ENCODE measurements at regions not wholly inside any gene's neighbourhood (a gene's known extent, or its start where the extent isn't known, plus 50 kb on each side); places are given as distances from the start of the nearest gene placed in this dataset.

- Histone ChIP-seq H3K9me3 (ENCODE audit: control insufficient read depth in 2 of 2, insufficient read depth in 1 of 2, low read depth in 1 of 2, low read length in 1 of 2) (no peaks in the 10 kb centered on the region), H3K27ac (ENCODE audit: low read depth in 2 of 2, low read length in 1 of 2) (no peak overlapping the region), H3K36me3 (ENCODE audit: control insufficient read depth in 2 of 2, insufficient read depth in 2 of 2, low read length in 1 of 2) (no peaks in the 10 kb centered on the region), H3K4me3 (ENCODE audit: low read depth in 1 of 2, low read length in 2 of 2) (no peak overlapping the region), H3K4me1 (ENCODE audit: control insufficient read depth in 2 of 2, insufficient read depth in 2 of 2, low read length in 1 of 2) (no peaks in the 10 kb centered on the region), H3K27me3 (ENCODE audit: control insufficient read depth in 1 of 2, insufficient read depth in 2 of 2, low read length in 2 of 2) (no peaks in the 10 kb centered on the region)
- 39 to 41% methylated on average over 1 of the region's 1 CpG for WGBS, 2 donors
Measured at GRCh38 chr2:83067947-83068346, 1391.1 kb downstream of the SUCLG1 start.

GRCh38 chr2:83063933-83064332 is 1395.1 kb downstream of the SUCLG1 start:
- H3K27ac ChIP-seq (ENCODE audit: low read depth in 2 of 2, low read length in 1 of 2), result no peak overlapping the region
- WGBS, 2 donors, result 54 to 85% methylated on average over 1 of the region's 1 CpG

GRCh38 chr2:83063511-83063910 is 1395.6 kb downstream of the SUCLG1 start:
- no peak overlapping the region for H3K4me3 ChIP-seq (ENCODE audit: low read depth in 1 of 2, low read length in 2 of 2)
- no peaks in the 10 kb centered on the region for H3K36me3 ChIP-seq (ENCODE audit: control insufficient read depth in 2 of 2, insufficient read depth in 2 of 2, low read length in 1 of 2)
- H3K9me3 ChIP-seq (ENCODE audit: control insufficient read depth in 2 of 2, insufficient read depth in 1 of 2, low read depth in 1 of 2, low read length in 1 of 2), result peaks cover 0 to 2% of the 10 kb centered on the region in 2 donors
- no peaks in the 10 kb centered on the region for H3K27me3 ChIP-seq (ENCODE audit: control insufficient read depth in 1 of 2, insufficient read depth in 2 of 2, low read length in 2 of 2)
- 81 to 86% methylated on average over 5 of the region's 5 CpGs for WGBS, 2 donors
- no peak overlapping the region for H3K27ac ChIP-seq (ENCODE audit: low read depth in 2 of 2, low read length in 1 of 2)
- H3K4me1 ChIP-seq (ENCODE audit: control insufficient read depth in 2 of 2, insufficient read depth in 2 of 2, low read length in 1 of 2), result no peaks in the 10 kb centered on the region

More at GRCh38 chr2:83063933-83064332, 1395.1 kb downstream of the SUCLG1 start:
- H3K27me3 ChIP-seq (ENCODE audit: control insufficient read depth in 1 of 2, insufficient read depth in 2 of 2, low read length in 2 of 2), result no peaks in the 10 kb centered on the region
- no peaks in the 10 kb centered on the region for H3K36me3 ChIP-seq (ENCODE audit: control insufficient read depth in 2 of 2, insufficient read depth in 2 of 2, low read length in 1 of 2)
- peaks cover 0 to under 1% of the 10 kb centered on the region in 2 donors for H3K9me3 ChIP-seq (ENCODE audit: control insufficient read depth in 2 of 2, insufficient read depth in 1 of 2, low read depth in 1 of 2, low read length in 1 of 2)
- no peak overlapping the region for H3K4me3 ChIP-seq (ENCODE audit: low read depth in 1 of 2, low read length in 2 of 2)
- no peaks in the 10 kb centered on the region for H3K4me1 ChIP-seq (ENCODE audit: control insufficient read depth in 2 of 2, insufficient read depth in 2 of 2, low read length in 1 of 2)

DNA sequence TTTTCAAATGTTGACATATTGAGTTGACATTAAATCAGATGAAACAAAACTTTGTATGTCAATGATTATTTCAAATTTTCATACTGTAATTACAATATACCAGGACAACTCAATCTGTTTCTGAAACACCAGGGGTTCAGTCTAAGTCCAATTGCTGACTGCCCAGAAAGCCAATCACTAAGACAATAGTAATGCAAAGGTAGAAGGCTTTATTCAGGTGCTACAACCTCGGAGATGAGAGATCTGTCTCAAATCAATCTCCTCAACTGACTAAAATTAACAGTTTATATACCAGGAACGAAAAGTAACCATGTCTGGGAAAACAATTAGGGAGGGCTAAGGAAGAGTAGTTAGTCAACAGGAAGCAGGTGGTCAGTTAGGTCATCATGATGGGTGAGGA is 1400.4 kb downstream of the SUCLG1 start:
- Histone ChIP-seq H3K36me3 (ENCODE audit: control insufficient read depth in 2 of 2, insufficient read depth in 2 of 2, low read length in 1 of 2) (no peaks in the 10 kb centered on the region), H3K4me1 (ENCODE audit: control insufficient read depth in 2 of 2, insufficient read depth in 2 of 2, low read length in 1 of 2) (no peaks in the 10 kb centered on the region), H3K9me3 (ENCODE audit: control insufficient read depth in 2 of 2, insufficient read depth in 1 of 2, low read depth in 1 of 2, low read length in 1 of 2) (peaks cover 0 to 2% of the 10 kb centered on the region in 2 donors), H3K27me3 (ENCODE audit: control insufficient read depth in 1 of 2, insufficient read depth in 2 of 2, low read length in 2 of 2) (no peaks in the 10 kb centered on the region), H3K4me3 (ENCODE audit: low read depth in 1 of 2, low read length in 2 of 2) (no peak overlapping the region), H3K27ac (ENCODE audit: low read depth in 2 of 2, low read length in 1 of 2) (no peak overlapping the region)
- 54 to 60% methylated on average over 2 of the region's 2 CpGs for WGBS, 2 donors

DNA sequence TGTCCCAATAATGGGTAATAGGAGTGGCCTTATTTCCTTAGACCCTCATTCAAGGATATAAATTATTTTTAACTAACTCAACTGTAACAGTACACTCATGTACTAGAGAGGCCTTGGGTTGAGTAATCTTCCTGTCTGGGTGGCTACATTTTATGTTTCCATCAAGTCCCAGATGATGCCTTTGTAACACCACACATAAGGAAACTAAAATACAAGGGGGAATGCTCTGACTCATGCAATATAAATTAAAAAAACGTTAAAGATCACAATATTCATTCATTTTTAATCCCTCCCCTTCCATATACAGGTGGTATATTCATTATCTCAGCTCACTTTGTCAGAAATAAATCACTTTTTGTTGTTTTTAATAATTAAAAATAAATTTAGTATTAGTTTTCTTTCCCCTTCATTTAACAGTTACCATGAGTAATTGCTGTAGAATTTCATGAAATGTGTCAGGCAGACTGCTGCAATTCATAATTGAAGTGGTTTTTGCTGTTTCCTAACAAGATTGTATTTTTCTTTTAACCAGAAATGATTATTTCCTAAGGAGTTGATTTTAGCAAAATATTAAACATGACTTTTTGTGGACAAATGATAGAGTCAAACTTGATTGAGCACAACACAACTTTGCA is 1403.6 kb downstream of the SUCLG1 start:
- H3K9me3 ChIP-seq (ENCODE audit: control insufficient read depth in 2 of 2, insufficient read depth in 1 of 2, low read depth in 1 of 2, low read length in 1 of 2), result peaks cover 0 to 2% of the 10 kb centered on the region in 2 donors
- 11 to 30% methylated on average over 1 of the region's 1 CpG for WGBS, 2 donors
- no peak overlapping the region for H3K27ac ChIP-seq (ENCODE audit: low read depth in 2 of 2, low read length in 1 of 2)
- no peaks in the 10 kb centered on the region for H3K27me3 ChIP-seq (ENCODE audit: control insufficient read depth in 1 of 2, insufficient read depth in 2 of 2, low read length in 2 of 2)
- no peak overlapping the region for H3K4me3 ChIP-seq (ENCODE audit: low read depth in 1 of 2, low read length in 2 of 2)
- H3K4me1 ChIP-seq (ENCODE audit: control insufficient read depth in 2 of 2, insufficient read depth in 2 of 2, low read length in 1 of 2), result no peaks in the 10 kb centered on the region
- H3K36me3 ChIP-seq (ENCODE audit: control insufficient read depth in 2 of 2, insufficient read depth in 2 of 2, low read length in 1 of 2), result no peaks in the 10 kb centered on the region

DNA sequence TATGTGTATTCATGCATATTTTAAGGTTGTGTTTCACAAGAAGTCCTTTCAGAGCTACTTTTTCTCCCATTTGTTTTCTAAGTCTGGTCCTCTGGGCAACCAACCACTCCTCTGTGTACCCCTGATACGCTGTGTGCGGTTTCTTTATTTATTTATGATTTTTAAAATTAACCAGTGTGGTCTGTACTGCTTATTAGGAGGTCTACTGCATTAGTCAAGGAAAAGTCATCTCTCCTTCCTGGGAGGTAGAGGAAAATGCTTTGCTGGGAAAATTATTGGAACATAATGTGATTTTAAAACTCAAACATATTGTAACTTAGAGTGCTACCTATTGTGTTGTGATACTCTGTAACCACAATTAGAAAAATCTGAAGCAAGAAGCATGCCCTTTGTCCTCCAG is 1404.3 kb downstream of the SUCLG1 start:
- Histone ChIP-seq H3K27ac (ENCODE audit: low read depth in 2 of 2, low read length in 1 of 2) (no peak overlapping the region), H3K36me3 (ENCODE audit: control insufficient read depth in 2 of 2, insufficient read depth in 2 of 2, low read length in 1 of 2) (no peaks in the 10 kb centered on the region), H3K27me3 (ENCODE audit: control insufficient read depth in 1 of 2, insufficient read depth in 2 of 2, low read length in 2 of 2) (no peaks in the 10 kb centered on the region), H3K4me3 (ENCODE audit: low read depth in 1 of 2, low read length in 2 of 2) (no peak overlapping the region), H3K4me1 (ENCODE audit: control insufficient read depth in 2 of 2, insufficient read depth in 2 of 2, low read length in 1 of 2) (no peaks in the 10 kb centered on the region), H3K9me3 (ENCODE audit: control insufficient read depth in 2 of 2, insufficient read depth in 1 of 2, low read depth in 1 of 2, low read length in 1 of 2) (peaks cover 0 to 2% of the 10 kb centered on the region in 2 donors)
- WGBS, 2 donors, result 91 to 96% methylated on average over 2 of the region's 2 CpGs

- WGBS, 2 donors, result 69 to 75% methylated on average over 6 of the region's 6 CpGs
- Histone ChIP-seq H3K27me3 (ENCODE audit: control insufficient read depth in 1 of 2, insufficient read depth in 2 of 2, low read length in 2 of 2) (no peaks in the 10 kb centered on the region), H3K4me1 (ENCODE audit: control insufficient read depth in 2 of 2, insufficient read depth in 2 of 2, low read length in 1 of 2) (no peaks in the 10 kb centered on the region), H3K9me3 (ENCODE audit: control insufficient read depth in 2 of 2, insufficient read depth in 1 of 2, low read depth in 1 of 2, low read length in 1 of 2) (no peaks in the 10 kb centered on the region), H3K4me3 (ENCODE audit: low read depth in 1 of 2, low read length in 2 of 2) (no peak overlapping the region), H3K27ac (ENCODE audit: low read depth in 2 of 2, low read length in 1 of 2) (no peak overlapping the region), H3K36me3 (ENCODE audit: control insufficient read depth in 2 of 2, insufficient read depth in 2 of 2, low read length in 1 of 2) (no peaks in the 10 kb centered on the region)
Measured at GRCh38 chr2:83051538-83052170, 1407.4 kb downstream of the SUCLG1 start.

- Histone ChIP-seq H3K4me3 (ENCODE audit: low read depth in 1 of 2, low read length in 2 of 2) (no peak overlapping the region), H3K36me3 (ENCODE audit: control insufficient read depth in 2 of 2, insufficient read depth in 2 of 2, low read length in 1 of 2) (no peaks in the 10 kb centered on the region)
- WGBS, 2 donors, result 86 to 93% methylated on average over 1 of the region's 1 CpG
Measured at GRCh38 chr2:83042053-83042452, 1417.0 kb downstream of the SUCLG1 start.

GRCh38 chr2:83022631-83023210 is 1436.4 kb downstream of the SUCLG1 start:
- H3K4me1 ChIP-seq (ENCODE audit: control insufficient read depth in 2 of 2, insufficient read depth in 2 of 2, low read length in 1 of 2), result no peaks in the 10 kb centered on the region
- H3K36me3 ChIP-seq (ENCODE audit: control insufficient read depth in 2 of 2, insufficient read depth in 2 of 2, low read length in 1 of 2), result no peaks in the 10 kb centered on the region
- H3K27ac ChIP-seq (ENCODE audit: low read depth in 2 of 2, low read length in 1 of 2), result no peak overlapping the region
- no peaks in the 10 kb centered on the region for H3K9me3 ChIP-seq (ENCODE audit: control insufficient read depth in 2 of 2, insufficient read depth in 1 of 2, low read depth in 1 of 2, low read length in 1 of 2)
- no peak overlapping the region for H3K4me3 ChIP-seq (ENCODE audit: low read depth in 1 of 2, low read length in 2 of 2)
- 74 to 79% methylated on average over 5 of the region's 5 CpGs for WGBS, 2 donors
- no peaks in the 10 kb centered on the region for H3K27me3 ChIP-seq (ENCODE audit: control insufficient read depth in 1 of 2, insufficient read depth in 2 of 2, low read length in 2 of 2)

More at GRCh38 chr2:83042053-83042452, 1417.0 kb downstream of the SUCLG1 start:
- no peak overlapping the region for H3K27ac ChIP-seq (ENCODE audit: low read depth in 2 of 2, low read length in 1 of 2)
- H3K27me3 ChIP-seq (ENCODE audit: control insufficient read depth in 1 of 2, insufficient read depth in 2 of 2, low read length in 2 of 2), result no peaks in the 10 kb centered on the region
- peaks cover 0 to 3% of the 10 kb centered on the region in 2 donors for H3K9me3 ChIP-seq (ENCODE audit: control insufficient read depth in 2 of 2, insufficient read depth in 1 of 2, low read depth in 1 of 2, low read length in 1 of 2)
- H3K4me1 ChIP-seq (ENCODE audit: control insufficient read depth in 2 of 2, insufficient read depth in 2 of 2, low read length in 1 of 2), result no peaks in the 10 kb centered on the region

Data from esophagus (tissue), 2 donors.